WERI-Rb-1 (cell line): ENCODE measurements at regions not wholly inside any gene's neighbourhood (a gene's known extent, or its start where the extent isn't known, plus 50 kb on each side); places are given as distances from the start of the nearest gene placed in this dataset.

ENCODE experiments used
- DNase-seq: peaks from one replicate; pipeline ENCODE4 v3.0.0-alpha.2; 2020
- H3K27ac ChIP-seq: fragments of 250-450 bp; sonication (Bioruptor Pico); 2 replicates; pipeline ENCODE4 v1.5.1; 2020; ENCODE audit warnings: mild to moderate bottlenecking, moderate library complexity
- H3K27me3 ChIP-seq: fragments of 250-450 bp; sonication (Bioruptor Pico); 2 replicates; pipeline ENCODE4 v1.5.1; 2021; ENCODE audit warnings: mild to moderate bottlenecking, low read depth, moderate library complexity; ENCODE audit not compliant: insufficient read depth, severe bottlenecking
- H3K36me3 ChIP-seq: fragments of 250-450 bp; sonication (Bioruptor Pico); 2 replicates; pipeline ENCODE4 v1.5.1; 2020; ENCODE audit warnings: mild to moderate bottlenecking, moderate library complexity
- H3K4me3 ChIP-seq: 2 replicates; pipeline ENCODE4 v1.5.1; 2011; ENCODE audit warnings: low read depth, mild to moderate bottlenecking, control low read depth, low read length
- H3K9me3 ChIP-seq: fragments of 250-450 bp; sonication (Bioruptor Pico); 2 replicates; pipeline ENCODE4 v1.5.1; 2021; ENCODE audit warnings: mild to moderate bottlenecking, moderate library complexity; ENCODE audit not compliant: severe bottlenecking
- CTCF ChIP-seq: IDR thresholded peaks from 2 replicates; pipeline ENCODE4 v1.5.1; 2011; ENCODE audit warnings: low read depth, mild to moderate bottlenecking, control low read depth, inconsistent platforms, low read length

GRCh38 chr6:167441715-167442206 is 116.9 kb downstream of the TTLL2 start:
- 0 out of 2 replicates have a peak overlapping the region, but pooled peaks have one; percentile 10 for H3K27ac ChIP-seq
- H3K9me3 ChIP-seq, result no peaks in the 10 kb centered on the region
- H3K4me3 ChIP-seq, result no peak overlapping the region
- no peaks in the 10 kb centered on the region for H3K27me3 ChIP-seq
- TF ChIP-seq CTCF, result no peak
- H3K36me3 ChIP-seq, result no peaks in the 10 kb centered on the region
- no peak for DNase-seq

GRCh38 chr6:167442245-167442644 is 117.4 kb downstream of the TTLL2 start:
- no peak for TF ChIP-seq CTCF
- Histone ChIP-seq H3K9me3 (no peaks in the 10 kb centered on the region), H3K4me3 (no peak overlapping the region), H3K27me3 (no peaks in the 10 kb centered on the region), H3K27ac (0 out of 2 replicates have a peak overlapping the region, but pooled peaks have one; percentile 10), H3K36me3 (no peaks in the 10 kb centered on the region)
- DNase-seq, result no peak

- DNase-seq, result no peak
- Histone ChIP-seq H3K4me3 (no peak overlapping the region), H3K9me3 (no peaks in the 10 kb centered on the region), H3K36me3 (no peaks in the 10 kb centered on the region), H3K27me3 (no peaks in the 10 kb centered on the region), H3K27ac (no peak overlapping the region)
- TF ChIP-seq CTCF, result no peak
Observed at GRCh38 chr6:167442796-167443680, 118.2 kb downstream of the TTLL2 start.

- H3K36me3 ChIP-seq, result no peaks in the 10 kb centered on the region
- no peaks in the 10 kb centered on the region for H3K9me3 ChIP-seq
- no peak overlapping the region for H3K27ac ChIP-seq
- H3K4me3 ChIP-seq, result no peak overlapping the region
- no peak for DNase-seq
- TF ChIP-seq CTCF, result no peak
- no peaks in the 10 kb centered on the region for H3K27me3 ChIP-seq
Observed at GRCh38 chr6:167444602-167445346, 119.9 kb downstream of the TTLL2 start.

GRCh38 chr6:167445568-167445967 is 120.7 kb downstream of the TTLL2 start:
- no peak overlapping the region for H3K27ac ChIP-seq
- H3K9me3 ChIP-seq, result no peaks in the 10 kb centered on the region
- no peaks in the 10 kb centered on the region for H3K36me3 ChIP-seq
- H3K27me3 ChIP-seq, result no peaks in the 10 kb centered on the region
- TF ChIP-seq CTCF, result no peak
- no peak for DNase-seq
- H3K4me3 ChIP-seq, result no peak overlapping the region
